ENCODE measurements at regions not wholly inside any gene's neighbourhood (a gene's known extent, or its start where the extent isn't known, plus 50 kb on each side); places are given as distances from the start of the nearest gene placed in this dataset.

GRCh38 chr1:194028002-194028401 is 841.6 kb upstream of the B3GALT2 start (continued):
- TF ChIP-seq, protein P1, sequence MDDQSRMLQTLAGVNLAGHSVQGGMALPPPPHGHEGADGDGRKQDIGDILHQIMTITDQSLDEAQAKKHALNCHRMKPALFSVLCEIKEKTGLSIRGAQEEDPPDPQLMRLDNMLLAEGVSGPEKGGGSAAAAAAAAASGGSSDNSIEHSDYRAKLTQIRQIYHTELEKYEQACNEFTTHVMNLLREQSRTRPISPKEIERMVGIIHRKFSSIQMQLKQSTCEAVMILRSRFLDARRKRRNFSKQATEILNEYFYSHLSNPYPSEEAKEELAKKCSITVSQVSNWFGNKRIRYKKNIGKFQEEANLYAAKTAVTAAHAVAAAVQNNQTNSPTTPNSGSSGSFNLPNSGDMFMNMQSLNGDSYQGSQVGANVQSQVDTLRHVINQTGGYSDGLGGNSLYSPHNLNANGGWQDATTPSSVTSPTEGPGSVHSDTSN (IDR thresholded peaks at IDR 0.05; ENCODE audit: insufficient replicate concordance, low read depth, low read length): no peak
- TF ChIP-seq, protein P2, sequence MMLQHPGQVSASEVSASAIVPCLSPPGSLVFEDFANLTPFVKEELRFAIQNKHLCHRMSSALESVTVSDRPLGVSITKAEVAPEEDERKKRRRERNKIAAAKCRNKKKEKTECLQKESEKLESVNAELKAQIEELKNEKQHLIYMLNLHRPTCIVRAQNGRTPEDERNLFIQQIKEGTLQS (IDR thresholded peaks at IDR 0.05; ENCODE audit: borderline replicate concordance, extremely low read depth, low read depth, low read length): no peak
- TF ChIP-seq, protein P3, sequence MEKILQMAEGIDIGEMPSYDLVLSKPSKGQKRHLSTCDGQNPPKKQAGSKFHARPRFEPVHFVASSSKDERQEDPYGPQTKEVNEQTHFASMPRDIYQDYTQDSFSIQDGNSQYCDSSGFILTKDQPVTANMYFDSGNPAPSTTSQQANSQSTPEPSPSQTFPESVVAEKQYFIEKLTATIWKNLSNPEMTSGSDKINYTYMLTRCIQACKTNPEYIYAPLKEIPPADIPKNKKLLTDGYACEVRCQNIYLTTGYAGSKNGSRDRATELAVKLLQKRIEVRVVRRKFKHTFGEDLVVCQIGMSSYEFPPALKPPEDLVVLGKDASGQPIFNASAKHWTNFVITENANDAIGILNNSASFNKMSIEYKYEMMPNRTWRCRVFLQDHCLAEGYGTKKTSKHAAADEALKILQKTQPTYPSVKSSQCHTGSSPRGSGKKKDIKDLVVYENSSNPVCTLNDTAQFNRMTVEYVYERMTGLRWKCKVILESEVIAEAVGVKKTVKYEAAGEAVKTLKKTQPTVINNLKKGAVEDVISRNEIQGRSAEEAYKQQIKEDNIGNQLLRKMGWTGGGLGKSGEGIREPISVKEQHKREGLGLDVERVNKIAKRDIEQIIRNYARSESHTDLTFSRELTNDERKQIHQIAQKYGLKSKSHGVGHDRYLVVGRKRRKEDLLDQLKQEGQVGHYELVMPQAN (conservative IDR thresholded peaks at IDR 0.05): no peak
- TF ChIP-seq, protein P4, sequence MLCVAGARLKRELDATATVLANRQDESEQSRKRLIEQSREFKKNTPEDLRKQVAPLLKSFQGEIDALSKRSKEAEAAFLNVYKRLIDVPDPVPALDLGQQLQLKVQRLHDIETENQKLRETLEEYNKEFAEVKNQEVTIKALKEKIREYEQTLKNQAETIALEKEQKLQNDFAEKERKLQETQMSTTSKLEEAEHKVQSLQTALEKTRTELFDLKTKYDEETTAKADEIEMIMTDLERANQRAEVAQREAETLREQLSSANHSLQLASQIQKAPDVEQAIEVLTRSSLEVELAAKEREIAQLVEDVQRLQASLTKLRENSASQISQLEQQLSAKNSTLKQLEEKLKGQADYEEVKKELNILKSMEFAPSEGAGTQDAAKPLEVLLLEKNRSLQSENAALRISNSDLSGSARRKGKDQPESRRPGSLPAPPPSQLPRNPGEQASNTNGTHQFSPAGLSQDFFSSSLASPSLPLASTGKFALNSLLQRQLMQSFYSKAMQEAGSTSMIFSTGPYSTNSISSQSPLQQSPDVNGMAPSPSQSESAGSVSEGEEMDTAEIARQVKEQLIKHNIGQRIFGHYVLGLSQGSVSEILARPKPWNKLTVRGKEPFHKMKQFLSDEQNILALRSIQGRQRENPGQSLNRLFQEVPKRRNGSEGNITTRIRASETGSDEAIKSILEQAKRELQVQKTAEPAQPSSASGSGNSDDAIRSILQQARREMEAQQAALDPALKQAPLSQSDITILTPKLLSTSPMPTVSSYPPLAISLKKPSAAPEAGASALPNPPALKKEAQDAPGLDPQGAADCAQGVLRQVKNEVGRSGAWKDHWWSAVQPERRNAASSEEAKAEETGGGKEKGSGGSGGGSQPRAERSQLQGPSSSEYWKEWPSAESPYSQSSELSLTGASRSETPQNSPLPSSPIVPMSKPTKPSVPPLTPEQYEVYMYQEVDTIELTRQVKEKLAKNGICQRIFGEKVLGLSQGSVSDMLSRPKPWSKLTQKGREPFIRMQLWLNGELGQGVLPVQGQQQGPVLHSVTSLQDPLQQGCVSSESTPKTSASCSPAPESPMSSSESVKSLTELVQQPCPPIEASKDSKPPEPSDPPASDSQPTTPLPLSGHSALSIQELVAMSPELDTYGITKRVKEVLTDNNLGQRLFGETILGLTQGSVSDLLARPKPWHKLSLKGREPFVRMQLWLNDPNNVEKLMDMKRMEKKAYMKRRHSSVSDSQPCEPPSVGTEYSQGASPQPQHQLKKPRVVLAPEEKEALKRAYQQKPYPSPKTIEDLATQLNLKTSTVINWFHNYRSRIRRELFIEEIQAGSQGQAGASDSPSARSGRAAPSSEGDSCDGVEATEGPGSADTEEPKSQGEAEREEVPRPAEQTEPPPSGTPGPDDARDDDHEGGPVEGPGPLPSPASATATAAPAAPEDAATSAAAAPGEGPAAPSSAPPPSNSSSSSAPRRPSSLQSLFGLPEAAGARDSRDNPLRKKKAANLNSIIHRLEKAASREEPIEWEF (IDR thresholded peaks at IDR 0.05; ENCODE audit: insufficient replicate concordance, low read depth, low read length): no peak
